Endothelial cell of umbilical vein (primary cell): ENCODE measurements at regions not wholly inside any gene's neighbourhood (a gene's known extent, or its start where the extent isn't known, plus 50 kb on each side); places are given as distances from the start of the nearest gene placed in this dataset.

Source experiments
- CTCF ChIP-seq, 2 donors: IDR thresholded peaks; 1 replicate in 1 of 2; 2 replicates in 1 of 2; pipeline ENCODE4 v1.5.1; 2011; ENCODE audit warnings: low read length in 2 of 2, mild to moderate bottlenecking in 2 of 2, moderate library complexity in 2 of 2, control low read depth in 1 of 2, inconsistent platforms in 1 of 2, low read depth in 1 of 2; ENCODE audit not compliant: insufficient read depth in 1 of 2; ENCODE audit errors: extremely low read depth in 1 of 2
- EZH2 ChIP-seq: IDR thresholded peaks from 2 replicates; pipeline ENCODE4 v1.6.1; 2012; ENCODE audit warnings: borderline replicate concordance, low read depth, mild to moderate bottlenecking, moderate library complexity, low read length, inconsistent platforms; ENCODE audit not compliant: severe bottlenecking
- POLR2AphosphoS5 ChIP-seq: IDR thresholded peaks from 2 replicates; pipeline ENCODE4 v1.6.1; 2012; ENCODE audit warnings: low read depth, mild to moderate bottlenecking, control low read depth, low read length, moderate library complexity; ENCODE audit not compliant: insufficient read depth

GRCh38 chr6:164359441-164359840 is 944.9 kb downstream of the QKI start:
- TF ChIP-seq POLR2AphosphoS5 (no peak), CTCF (IDR thresholded peaks at IDR 0.05; ENCODE audit: extremely low read depth in 1 of 2, insufficient read depth in 1 of 2, low read depth in 1 of 2, low read length in 2 of 2) (no peak), EZH2 (no peak)
